SU-DHL-6 (cell line): ENCODE measurements at regions not wholly inside any gene's neighbourhood (a gene's known extent, or its start where the extent isn't known, plus 50 kb on each side); places are given as distances from the start of the nearest gene placed in this dataset.

ENCODE experiments used
- CTCF ChIP-seq: fragments of 200-600 bp; sonication (generic); IDR thresholded peaks from one replicate; pipeline ENCODE4 v1.5.1; 2017; ENCODE audit warnings: antibody characterized with exemption, mild to moderate bottlenecking, low read length, moderate library complexity; ENCODE audit not compliant: insufficient read depth, poor library complexity, severe bottlenecking
- EZH2phosphoT487 ChIP-seq: fragments of 200-600 bp; sonication (generic), shearing (Covaris generic); conservative IDR thresholded peaks from 2 replicates; pipeline ENCODE4 v1.6.1; 2018; ENCODE audit warnings: mild to moderate bottlenecking, antibody characterized with exemption, low read length, moderate library complexity, mixed read lengths

GRCh38 chr6:147741389-147741788 lies 232.9 kb downstream of the SAMD5 start:
- no peak for TF ChIP-seq EZH2phosphoT487
- TF ChIP-seq CTCF: no peak
